ENCODE measurements at regions not wholly inside any gene's neighbourhood (a gene's known extent, or its start where the extent isn't known, plus 50 kb on each side); places are given as distances from the start of the nearest gene placed in this dataset.
"Not testable (repeated sequence)": the region's sequence is repeated elsewhere in the genome, so short reads cannot be mapped to it uniquely, and the experiment has no call there.

GRCh38 chr3:87793337-87793877, 265.4 kb downstream of the CGGBP1 start:
- DNase-seq (ENCODE audit: low spot score) = no peak

GRCh38 chr3:87792534-87793336, 266.1 kb downstream of the CGGBP1 start, which contains the start of gene HTR1F:
TSS of gene HTR1F (plus strand) at chr3:87792706.
- DNase-seq (ENCODE audit: low spot score) = peak; percentile 38

- DNase-seq (ENCODE audit: low spot score) = no peak
Observed at GRCh38 chr3:87792198-87792533, 266.6 kb downstream of the CGGBP1 start.

- DNase-seq (ENCODE audit: low spot score) = no peak
Observed at GRCh38 chr3:87791248-87792027, 267.4 kb downstream of the CGGBP1 start.

GRCh38 chr3:87789049-87789448, 269.8 kb downstream of the CGGBP1 start:
- not testable (repeated sequence) for DNase-seq (ENCODE audit: low spot score)

- no peak for DNase-seq (ENCODE audit: low spot score)
Observed at GRCh38 chr3:87788516-87788915, 270.3 kb downstream of the CGGBP1 start.

GRCh38 chr3:87780811-87781210, 278.0 kb downstream of the CGGBP1 start:
- no peak for DNase-seq (ENCODE audit: low spot score)

- DNase-seq (ENCODE audit: low spot score) = no peak
Observed at GRCh38 chr3:87778876-87779275, 279.9 kb downstream of the CGGBP1 start.

GRCh38 chr3:87771337-87772192, 287.2 kb downstream of the CGGBP1 start:
- peak; percentile 16 for DNase-seq (ENCODE audit: low spot score)

GRCh38 chr3:87766721-87767120, 292.1 kb downstream of the CGGBP1 start:
- no peak for DNase-seq (ENCODE audit: low spot score)

GRCh38 chr3:87765256-87765655, 293.5 kb downstream of the CGGBP1 start:
- DNase-seq (ENCODE audit: low spot score) = no peak

- no peak for DNase-seq (ENCODE audit: low spot score)
Observed at GRCh38 chr3:87761795-87762194, 297.0 kb downstream of the CGGBP1 start.

GRCh38 chr3:87761341-87761740, 297.5 kb downstream of the CGGBP1 start:
- DNase-seq (ENCODE audit: low spot score) = no peak

- no peak for DNase-seq (ENCODE audit: low spot score)
Observed at GRCh38 chr3:87756616-87757015, 302.2 kb downstream of the CGGBP1 start.

- no peak for DNase-seq (ENCODE audit: low spot score)
Observed at GRCh38 chr3:87755852-87756251, 303.0 kb downstream of the CGGBP1 start.

- DNase-seq (ENCODE audit: low spot score) = no peak
Observed at GRCh38 chr3:87742250-87742649, 316.6 kb downstream of the CGGBP1 start.

GRCh38 chr3:87740894-87741293, 317.9 kb downstream of the CGGBP1 start:
- DNase-seq (ENCODE audit: low spot score) = not testable (repeated sequence)

GRCh38 chr3:87737817-87738216, 321.0 kb downstream of the CGGBP1 start:
- DNase-seq (ENCODE audit: low spot score) = not testable (repeated sequence)

- no peak for DNase-seq (ENCODE audit: low spot score)
Observed at GRCh38 chr3:87733671-87734367, 325.0 kb downstream of the CGGBP1 start.

GRCh38 chr3:87732294-87732693, 326.5 kb downstream of the CGGBP1 start:
- no peak for DNase-seq (ENCODE audit: low spot score)

- no peak for DNase-seq (ENCODE audit: low spot score)
Observed at GRCh38 chr3:87727783-87728182, 331.0 kb downstream of the CGGBP1 start.

All from hepatic stellate cell (primary cell).